KG1 (cell line): ENCODE measurements at regions not wholly inside any gene's neighbourhood (a gene's known extent, or its start where the extent isn't known, plus 50 kb on each side); places are given as distances from the start of the nearest gene placed in this dataset.

Source experiments
- DNase-seq: peaks from one replicate; lab custom pipeline; 2025; lab: John Stamatoyannopoulos, UW

DNA sequence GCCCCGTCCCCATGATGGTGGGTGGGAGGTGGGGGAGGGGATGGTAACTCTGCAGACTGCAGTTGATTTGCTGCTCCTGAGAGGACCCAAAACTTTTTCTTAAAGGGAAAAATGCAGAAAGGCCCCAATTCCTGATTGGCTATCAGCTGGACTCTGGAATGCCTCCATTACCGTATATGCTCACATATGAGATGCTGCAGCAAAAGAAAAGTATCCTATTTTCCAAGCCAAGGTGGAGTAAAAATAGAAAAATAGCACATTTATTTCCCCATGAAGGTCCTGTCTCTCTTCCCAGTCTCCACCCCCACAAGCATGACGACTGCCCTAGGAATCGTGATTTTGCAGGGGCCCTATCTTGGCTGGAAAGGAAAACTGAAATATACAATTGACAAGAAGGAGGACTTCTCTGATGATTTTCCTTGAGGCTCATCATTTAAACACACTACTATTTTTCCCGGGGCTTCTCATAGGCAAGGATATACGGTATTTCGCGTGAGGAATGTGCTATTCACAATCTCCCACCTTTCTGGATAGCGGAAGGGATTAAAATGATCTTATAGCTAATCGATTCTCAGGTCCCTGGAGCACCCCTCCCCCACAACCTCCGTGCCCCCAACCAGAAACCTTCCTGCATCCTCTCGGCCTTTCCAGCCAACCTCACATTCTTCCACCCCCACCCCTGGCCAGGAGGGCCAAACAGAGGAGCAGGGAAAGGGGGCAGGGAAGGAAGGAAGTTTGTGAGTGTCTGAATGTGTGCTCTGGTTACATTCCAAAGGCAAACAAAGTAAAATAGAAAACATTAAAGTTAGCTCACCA is 138.9 kb upstream of the CCND2 start:
- no peak for DNase-seq

DNA sequence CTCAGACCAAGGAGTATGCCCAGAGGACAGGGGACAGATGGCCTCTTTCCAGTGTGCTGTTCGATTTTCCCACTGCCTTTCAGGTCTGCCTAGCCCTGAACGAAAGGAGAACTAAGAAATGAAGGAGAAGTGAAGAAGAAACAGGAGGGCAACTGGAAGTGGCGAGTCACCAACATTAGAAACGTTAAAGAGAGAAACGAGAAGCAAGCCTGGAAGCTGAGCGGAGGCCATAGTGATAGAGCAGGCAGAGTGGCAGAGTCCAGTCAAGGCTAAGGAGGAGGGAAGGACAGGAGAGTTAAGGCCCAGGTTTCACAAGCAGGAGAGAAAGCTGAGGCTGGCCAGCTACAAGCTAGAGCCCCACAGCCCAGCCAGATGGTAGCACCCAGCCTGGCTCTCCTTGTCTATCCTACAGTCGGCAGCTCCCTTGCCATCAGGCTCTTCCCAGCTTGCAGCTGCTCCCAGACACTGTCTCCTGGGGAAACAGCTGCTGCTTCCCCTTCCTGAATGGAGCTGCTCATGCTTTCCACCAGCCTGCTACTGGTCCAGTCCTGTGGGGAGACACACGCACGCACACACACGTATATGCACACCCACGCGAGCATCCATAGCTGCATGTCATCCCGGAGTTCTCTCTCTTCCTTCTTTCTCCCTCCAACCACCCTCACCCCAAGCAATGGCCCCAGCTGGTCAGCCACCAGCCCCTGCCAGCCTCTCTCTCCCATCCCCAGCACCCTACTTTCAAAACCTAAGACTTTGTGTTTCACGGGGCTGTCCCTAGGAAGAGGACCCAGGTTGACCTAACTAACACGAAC is 139.7 kb upstream of the CCND2 start:
- DNase-seq = no peak

DNA sequence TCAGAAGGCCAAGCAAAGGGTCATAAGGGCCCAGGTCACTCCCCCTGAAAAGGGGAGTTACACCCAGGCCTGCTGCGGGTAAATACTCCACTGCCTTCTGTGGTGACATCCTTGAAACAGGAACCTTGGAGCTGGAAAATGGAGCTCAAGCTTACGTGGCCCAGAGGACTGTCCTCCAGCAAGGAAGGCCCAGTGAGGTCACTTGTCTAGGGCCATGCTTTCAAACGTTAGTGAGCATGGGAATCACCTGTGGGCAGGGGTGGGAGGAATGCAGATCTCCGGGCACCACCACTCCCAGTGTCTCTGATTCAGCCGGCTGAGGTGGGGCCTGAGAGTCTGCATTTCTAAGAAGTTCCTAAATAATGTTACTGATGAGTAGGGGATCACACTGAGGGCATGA is 140.5 kb upstream of the CCND2 start:
- DNase-seq = no peak

DNA sequence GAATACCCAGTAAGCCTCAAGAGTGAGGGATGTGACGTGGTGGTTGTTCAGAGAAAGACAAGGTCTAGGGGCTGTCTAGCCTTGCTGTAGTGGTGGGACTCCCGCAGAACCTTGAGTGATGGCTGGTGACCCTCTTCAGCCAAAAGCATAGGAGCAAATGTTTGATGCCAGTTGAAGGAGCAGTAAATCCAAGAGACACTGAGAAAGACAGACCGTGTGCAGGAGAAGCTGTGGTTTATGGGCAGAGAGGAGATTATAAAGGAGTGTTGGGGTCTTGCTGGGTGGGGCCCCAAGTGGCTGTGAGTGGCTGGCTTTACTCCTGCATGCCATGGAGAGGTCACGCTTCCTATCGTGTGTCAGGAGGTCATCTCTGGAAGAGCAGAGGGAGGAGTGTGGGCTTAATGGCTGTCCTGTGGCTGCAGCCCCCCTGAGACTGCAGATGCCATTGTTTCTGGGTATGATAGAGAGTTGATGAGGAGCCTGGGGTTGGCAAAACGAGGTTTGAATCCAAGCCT is 152.0 kb upstream of the CCND2 start:
- DNase-seq = no peak

DNA sequence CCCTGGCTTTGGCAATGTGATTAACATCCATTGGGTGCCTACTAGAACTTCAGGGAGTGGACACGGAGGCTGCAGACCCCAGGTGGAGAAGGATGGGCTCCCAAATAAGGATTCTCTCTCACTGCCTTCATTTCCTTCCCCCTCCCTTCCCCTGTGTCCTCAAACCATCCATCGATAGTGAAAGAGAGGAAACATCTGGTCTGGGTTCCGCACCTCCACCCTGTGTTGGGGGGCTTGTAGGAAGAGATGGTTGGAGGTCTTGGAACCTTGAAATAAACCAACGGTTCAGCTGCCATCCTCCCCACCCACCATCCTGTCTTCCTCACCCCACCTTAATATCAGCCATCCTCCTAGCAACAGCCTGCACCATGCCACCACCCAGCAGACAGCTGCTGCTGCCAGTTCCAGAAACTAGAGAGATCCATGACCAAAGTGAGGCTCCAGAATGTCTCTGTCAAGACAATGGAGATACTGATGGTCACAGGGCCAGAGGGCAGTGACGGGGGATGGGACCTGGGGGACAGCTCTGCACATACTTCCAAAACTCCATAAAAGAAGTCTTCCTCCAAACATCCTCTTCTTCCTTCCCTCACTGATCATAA is 153.1 kb upstream of the CCND2 start:
- no peak for DNase-seq

DNA sequence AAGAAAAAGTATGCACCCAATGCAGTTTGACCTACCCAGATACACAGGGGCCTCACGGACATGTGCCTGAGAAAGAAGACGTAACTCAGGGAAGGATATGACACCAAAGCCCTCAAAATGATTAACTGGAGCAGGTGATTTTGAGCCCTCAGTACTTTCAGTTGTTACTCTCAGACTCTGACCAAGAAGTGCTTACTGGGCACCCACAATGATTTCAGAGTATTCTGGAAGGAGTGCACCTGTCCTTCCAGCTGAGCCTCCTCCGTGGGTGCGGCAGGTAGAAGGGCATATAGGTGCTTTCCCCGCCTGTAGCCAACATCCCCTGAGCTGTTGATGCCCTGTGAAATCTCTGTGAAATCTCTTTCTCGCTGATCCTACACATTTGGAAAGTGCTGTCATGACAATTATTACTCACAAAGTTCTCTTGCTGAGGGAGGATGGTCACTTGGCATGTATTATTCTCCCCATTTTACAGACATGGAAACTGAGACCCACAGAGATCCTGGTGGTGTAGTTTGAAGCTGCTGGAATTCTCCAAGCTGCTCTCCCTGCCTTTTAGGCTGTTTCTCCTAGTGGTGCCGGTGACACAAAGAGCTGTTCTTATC is 154.3 kb upstream of the CCND2 start:
- no peak for DNase-seq

DNA sequence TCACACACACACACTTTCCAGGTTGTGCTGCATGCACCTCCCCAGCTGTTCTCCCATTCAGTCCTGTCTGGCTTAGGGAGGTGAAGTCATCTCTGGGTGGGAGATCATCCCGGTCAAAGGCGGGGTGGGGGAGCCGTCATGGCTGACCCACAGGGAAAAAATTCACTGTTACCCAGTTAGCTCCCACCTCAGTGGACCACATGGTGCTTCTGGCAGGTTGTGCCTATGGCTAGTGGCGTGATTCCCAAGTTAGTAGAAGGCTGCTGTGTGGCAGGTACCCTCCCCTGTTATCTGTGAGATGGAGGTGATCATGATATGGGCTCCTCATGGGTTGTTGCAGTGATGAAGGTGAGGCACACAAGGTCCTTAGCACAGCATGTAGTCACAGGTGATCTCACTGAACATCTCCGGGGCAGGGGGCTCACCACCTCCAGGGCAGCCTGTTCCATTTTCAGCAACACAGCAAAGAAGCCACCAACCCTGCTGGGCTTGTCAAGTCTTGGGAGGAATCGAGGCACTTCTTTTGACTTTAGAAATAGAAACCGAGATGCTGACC is 154.9 kb upstream of the CCND2 start:
- DNase-seq = no peak

DNA sequence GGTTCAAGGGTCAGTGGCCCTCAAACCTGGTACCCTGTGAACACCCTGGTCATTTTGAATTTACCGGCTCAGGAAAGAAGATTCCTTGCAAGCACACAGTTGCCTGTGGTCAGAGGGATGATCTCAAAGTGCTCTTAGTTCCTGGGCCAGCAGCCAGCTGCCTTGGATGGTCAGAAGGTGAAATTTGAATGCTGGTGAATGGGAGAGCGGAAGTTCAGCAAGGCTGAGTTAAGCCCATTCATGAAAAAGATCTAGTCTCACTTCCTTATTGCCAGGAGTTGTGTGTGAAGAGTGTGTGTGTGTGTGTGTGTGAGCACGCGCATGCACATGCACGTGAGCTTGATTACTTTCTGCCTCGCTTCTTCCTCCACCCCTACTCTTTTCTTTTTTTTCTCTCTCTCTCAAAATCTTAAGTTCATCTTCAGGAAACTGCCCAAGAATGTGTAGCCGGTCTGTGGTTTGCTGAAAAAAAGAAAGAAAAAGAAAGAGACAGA is 155.5 kb upstream of the CCND2 start:
- DNase-seq = peak; percentile 48

DNA sequence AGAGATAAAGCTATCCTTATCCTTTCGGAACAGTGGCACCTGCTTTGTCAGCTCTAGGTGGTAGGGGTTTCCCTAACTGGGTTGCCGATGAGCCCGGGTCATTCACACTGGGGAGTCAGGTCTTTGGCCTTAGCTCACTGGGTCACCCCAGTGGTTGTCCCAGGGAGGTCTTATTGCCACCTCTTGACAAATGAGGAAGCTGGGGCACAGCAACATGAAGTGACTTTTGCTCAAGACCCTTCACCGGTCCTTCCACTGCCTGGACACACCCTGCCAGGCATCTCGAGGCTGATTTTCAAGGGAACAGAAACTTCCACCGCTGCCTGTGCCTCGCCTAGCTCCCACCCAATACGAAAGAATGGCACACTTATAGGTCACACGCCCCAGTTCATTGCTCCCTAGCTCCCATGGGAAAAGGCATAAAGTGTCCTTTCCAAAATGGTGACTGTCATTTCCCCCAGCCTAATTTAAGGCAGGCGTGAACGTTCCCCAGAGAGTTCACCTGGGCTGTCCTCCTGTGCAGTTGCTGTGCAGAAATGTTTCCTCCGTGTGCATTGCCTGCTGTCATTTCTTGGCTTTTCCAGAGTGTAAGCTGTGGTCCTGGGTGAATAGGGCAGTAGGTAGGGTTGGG is 156.1 kb upstream of the CCND2 start:
- no peak for DNase-seq

DNA sequence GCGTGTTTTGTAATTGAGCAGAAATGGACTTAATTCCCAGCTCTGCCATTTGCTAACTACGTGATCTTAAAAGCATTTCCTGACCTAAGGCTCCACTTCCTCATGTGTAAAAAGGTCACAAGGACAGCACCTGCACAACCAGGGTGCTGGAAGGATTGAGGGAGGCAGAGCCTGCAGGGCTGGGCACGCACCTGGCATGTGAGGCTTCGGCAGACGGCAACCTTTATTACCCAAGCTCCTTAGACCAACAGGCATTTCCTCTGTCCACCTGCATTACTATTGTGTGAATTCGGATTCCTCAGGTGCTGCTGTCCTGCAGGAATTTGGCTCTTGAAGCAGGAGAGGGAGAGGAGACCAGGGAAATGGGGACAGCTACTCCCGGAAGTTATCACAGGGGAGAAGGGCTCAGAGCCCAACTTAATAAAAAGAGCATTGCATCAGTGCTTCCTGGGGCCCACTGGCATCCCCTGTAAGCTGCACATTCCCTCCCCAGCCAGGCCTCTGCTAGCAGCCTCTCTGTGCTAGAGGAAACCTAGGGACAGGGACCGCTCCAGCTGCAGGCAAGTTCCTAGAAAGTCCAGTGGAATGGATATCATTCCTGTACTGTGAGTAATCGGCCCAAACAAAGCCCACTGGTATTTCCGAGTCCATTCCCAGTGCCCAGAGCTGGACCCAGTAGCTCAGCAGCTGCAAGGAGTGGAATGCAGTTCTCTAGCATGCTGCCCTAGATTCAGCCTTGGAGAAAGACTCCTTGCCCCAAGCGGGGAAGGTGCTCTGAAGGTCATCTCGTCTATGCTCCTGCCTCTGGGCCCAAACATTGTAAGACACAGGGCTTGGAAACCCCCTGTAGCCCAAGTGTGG is 157.1 kb upstream of the CCND2 start:
- no peak for DNase-seq

DNA sequence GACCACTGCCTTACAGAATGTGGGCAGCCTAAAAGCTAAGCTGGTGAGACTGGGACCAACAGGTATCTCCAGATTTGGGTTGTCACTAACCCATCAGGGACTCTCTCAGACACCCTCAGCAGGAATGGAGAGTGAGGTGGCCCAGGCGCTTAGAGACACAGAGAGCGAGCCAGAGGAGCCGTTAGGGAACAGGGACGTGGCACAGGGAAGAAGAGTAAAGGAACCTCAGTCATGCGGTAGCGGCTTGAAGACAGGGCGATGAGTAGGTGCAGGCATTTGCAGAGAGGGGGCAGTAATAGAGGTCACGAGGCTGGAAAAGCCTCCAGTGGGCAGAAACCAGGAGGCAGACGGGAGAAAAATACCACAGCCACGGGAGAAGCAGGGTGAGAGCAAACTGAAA is 158.0 kb upstream of the CCND2 start:
- DNase-seq = no peak

DNA sequence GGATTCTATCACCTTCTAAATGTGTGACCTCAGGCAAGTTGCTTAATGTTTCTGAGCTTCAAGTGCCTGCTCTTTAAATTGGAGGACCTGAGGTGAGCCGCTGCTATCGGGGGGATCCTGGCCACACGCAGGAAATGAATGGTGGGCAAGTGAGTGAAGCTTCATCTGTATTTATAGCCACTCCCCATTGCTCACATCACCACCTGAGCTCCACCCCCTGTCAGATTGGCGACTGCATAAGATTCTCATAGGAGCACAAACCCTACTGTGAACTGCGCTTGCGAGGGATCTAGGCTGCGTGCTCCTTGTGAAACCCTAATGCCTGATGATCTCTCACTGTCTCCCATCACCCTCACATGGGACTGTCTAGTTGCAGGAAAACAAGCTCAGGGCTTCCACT is 158.6 kb upstream of the CCND2 start:
- DNase-seq = no peak

DNA sequence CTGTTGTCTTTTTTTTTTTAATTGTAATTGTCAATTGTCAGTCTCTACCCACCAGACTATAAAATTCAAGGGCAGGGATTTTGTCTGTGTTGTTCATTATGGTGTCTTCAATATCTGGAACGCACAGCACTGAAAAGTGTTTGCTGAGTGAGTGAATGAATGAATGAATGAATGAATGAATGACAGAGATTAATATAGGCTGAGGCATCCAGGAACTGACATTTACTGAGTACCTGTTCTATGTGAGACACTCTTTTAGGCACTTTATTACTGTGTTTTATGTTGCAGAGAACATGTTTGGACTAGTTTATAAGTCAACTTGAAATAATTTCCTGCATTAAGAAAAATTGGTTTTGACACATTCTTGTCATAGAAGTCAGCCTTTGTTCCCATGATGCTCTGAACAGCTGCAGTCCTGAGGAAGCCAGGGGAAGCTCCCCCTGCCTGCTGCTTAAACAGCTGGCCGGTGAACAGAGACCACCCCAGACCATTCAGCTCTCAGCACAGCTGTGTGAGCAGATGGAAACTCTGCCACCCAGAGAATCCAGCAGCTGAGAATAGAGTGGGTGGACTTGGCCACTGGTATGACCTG is 160.7 kb upstream of the CCND2 start:
- no peak for DNase-seq

DNA sequence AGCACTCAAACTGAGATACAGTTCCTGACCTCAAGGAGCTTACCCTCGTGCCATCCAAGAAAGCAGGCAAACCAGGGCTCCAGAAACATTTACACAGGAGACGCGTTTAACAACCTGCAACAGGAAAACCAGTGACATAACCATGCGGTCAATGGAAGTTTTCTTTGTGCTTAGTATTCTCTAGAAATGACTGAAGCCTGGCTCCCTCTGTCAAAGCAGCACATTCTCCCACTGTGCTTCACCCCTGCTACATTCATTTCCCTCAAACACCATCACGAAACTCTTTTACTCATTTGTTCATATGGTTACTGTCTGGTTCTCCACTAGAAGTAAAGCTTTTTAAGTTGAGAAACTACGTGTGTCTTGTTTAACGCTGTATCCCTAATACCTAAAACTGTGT is 161.3 kb upstream of the CCND2 start:
- no peak for DNase-seq

DNA sequence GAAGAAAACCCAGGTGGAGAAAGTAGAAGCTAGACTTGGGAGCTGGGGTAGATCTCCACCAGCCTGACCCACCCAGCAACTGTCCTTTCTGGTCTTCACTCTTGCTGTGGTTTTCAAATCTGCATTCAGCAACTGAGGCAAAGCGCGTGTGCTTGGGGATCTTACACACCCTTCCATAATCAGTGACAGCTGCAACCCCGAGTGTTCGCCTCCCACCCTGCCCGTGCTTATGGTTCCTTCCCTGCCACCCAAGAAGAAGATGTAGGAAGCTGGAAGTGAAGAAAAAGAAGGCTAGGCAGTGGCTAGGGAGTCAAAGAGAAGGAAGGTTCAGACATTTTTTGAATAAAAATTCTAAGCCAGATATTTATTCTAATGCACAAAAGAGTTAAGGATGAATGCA is 162.6 kb upstream of the CCND2 start:
- no peak for DNase-seq

DNA sequence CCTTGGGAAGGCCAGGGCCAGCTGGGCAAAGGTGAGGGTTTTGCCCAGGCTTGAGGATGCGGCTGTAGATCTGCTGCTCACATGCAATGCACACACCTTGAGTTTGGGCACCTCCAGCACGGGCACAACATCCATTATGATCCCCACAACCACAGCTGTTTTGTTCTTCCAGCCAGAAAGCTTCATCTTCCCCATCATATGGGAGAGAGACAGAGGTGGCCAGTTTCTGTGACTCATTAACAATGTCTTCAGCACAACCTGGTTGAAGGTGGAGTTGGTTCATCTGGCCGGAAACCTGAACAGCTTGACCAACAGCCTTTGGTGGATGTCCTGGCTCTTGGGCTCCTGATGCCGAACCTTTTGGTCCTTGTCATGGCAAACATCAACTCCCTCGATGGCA is 163.7 kb upstream of the CCND2 start:
- DNase-seq = no peak

DNA sequence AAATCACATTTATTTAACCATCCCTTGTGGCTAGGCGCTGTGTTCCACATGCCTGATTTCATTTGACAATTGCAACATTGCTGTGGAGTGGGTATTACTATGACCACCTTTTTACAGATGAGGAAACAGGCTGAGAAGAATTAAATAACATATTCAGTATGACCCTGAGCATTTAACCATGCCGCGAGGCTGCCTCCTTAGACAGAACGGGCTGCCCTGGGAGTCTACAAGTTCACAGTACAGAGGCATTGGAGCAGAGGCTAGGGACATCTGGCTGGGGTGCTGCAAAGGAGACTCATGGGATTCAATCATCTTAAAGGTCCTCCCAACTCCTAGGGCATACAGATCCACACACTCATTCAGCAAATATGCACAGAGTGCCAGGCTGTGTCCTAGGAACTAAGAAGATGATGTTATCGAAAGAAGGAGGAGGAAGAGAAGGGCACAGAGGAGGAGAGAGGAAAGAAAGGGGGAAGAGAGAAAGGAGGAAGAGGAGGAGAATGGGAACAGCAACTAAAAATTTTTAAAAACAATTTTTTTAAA is 164.7 kb upstream of the CCND2 start:
- no peak for DNase-seq

DNA sequence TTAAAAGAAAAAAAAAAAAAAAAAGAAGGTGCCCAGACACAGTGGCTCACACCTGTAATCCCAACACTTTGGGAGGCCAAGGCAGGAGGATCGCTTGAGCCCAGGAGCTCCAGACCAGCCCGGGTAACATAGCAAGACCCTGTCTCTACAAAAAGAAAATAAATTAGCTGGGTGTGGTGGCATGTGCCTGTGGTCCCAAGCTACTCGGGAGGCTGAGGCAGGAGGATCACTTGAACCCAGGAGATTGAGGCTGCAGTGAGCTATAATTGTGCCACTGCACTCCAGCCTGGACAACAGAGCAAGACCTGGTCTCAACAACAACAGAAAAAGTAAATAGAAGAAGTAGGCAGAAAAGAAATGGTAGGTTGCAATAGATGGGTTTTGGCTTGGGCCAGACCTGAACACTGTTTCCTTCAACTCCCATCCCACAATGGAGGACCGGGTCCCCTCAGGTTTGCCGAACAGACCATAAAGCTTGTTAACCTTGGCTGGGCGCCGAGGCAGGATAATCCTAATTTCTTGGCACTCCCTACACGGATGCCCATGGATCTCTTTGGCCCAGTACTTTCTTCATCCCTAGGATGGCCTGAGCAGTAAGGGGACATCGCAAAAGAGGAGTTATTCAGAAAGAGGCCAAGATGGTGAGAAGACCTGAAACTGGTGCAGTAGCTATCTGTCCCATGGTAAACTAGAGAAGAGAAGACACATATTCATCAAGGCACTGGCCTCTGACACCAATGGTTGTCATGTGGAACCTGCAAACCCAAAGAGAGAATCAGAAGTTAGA is 165.5 kb upstream of the CCND2 start:
- DNase-seq = no peak

DNA sequence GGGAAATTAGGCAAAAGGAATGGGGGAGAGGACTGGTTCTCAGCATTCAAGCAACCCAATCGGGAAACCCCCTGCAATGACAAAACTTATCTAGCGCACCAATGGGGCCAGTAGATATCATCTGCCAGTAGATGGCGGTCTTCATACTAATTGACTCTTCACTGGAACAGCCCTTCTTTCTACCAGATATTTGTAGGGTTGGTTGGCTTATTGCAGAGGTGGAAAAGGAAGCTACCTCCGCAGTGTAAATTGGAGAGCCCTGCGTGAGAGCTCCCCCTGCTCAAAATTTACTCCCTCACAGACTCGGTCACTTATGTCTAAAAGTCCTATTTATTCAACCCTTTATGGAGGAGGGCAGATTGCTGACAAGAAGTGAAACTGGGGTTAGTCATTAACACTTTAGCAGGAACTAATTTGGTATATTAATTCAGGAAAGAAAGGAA is 166.1 kb upstream of the CCND2 start:
- peak; percentile 66 for DNase-seq
